GM18907 (cell line): ENCODE measurements at regions not wholly inside any gene's neighbourhood (a gene's known extent, or its start where the extent isn't known, plus 50 kb on each side); places are given as distances from the start of the nearest gene placed in this dataset.

Experiments
- ATAC-seq: cut with Tn5 transposase; IDR thresholded peaks from one replicate; pipeline ENCODE4 v1.9.1; 2021; ENCODE audit warnings: mild to moderate bottlenecking, moderate library complexity; ENCODE audit not compliant: unreplicated experiment

DNA sequence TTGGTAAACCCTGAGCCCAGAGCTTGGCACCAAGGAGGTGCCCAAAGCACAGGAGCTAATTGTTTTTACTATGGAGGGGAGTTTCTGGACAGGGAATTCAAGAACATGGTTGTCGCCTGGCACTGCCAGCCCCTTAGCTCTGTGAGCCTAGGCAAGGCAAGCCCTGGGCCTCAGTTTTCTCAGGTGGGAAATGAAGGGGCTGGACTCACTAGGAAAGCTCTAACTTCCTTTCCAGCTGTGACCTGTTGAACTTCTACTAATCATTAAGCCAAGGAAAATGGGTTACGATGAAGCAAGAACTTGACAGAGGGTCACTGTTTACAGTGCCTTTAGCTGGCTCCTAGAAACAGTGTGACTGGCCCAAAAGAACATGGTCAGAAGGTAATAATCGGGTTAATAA, 277.2 kb downstream of the SHQ1 start:
- no peak for ATAC-seq

DNA sequence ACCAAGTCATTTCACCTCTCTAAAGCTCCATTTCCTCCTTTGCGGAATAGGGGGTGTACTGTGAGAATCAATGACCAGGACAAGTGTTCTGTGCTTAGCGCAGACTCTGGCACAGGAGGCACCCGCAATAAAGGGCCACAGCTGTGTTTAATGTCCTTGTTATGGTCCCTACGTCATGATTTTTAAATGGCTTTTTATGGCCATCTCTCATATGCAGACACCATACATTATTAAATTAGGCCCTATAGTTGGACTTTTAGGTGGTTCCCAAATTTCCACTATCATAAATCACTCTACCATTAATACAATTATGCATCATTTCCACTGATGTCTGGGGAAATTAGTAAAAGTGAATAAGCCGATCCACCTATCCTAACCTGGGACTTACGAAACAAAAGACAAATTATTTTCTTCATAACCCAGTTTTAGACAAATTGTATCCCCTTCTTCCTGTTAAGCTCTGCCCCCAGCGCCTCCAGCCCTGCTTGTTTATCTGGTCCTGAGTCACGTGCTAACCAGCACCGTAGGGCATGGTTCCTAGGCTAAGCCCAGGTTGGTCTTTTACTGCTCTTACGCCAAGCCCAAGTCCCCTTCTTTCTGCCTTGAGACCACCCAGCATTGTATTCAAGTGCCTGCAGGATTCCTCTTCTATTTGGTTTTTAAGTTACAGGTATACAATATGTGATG, 278.3 kb downstream of the SHQ1 start:
- no peak for ATAC-seq

DNA sequence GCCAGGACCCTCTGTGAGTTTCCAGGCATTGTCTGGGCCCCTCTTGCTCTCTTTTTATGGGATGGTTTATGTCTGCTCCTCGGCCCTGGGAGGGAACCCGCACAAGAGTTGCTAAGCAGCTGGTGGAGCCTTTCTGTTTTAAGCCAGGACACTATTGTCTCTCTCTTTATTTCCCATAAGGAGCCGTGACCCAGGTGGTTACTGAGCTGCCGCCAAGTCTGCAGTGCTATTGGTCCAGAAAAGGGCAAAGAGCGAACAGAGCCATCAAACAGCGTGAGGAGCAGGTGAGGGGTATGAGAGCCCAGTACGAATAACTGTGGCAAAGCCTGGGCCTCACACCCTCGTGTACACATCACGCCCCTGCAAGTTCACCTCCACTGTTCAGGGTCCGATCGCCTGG, 280.2 kb downstream of the SHQ1 start:
- ATAC-seq: no peak

DNA sequence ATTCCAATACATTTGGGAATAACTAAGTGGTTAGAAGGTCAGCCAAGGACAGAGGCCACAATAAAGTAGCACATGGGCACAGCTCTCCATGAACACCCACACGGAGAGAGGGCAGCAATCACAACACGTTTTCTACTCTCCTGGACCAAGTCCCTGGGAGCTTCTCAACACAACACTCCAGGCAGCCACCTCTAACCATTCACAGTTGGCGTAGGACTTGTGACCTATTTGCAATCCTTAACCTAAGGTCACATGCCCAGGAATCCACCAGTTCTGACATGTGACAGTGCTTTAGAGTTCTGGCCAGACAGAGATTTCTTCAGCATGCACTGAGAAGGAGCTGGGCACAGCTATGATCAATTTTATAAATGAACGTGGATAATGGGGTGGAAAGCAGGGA, 280.8 kb downstream of the SHQ1 start:
- no peak for ATAC-seq

DNA sequence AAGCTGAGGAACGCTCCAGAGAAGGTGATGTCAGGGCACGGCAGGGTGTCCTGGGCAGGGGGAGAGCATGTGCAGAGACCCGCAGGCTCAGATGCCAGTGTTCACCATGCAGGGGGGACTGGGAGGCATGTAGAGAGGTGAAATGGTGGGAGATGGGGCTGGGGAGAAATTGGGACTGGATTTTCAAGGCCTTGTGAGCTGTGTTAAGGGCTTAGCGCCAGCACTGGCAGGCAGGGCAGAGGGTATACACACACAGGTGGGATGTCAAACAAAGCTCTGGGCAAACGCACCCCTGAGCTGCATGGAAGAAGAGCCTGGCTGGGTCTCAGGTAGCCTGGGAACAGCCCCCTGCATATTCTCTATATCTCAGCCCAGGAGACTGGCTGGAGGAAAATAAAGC, 282.7 kb downstream of the SHQ1 start:
- ATAC-seq: no peak

DNA sequence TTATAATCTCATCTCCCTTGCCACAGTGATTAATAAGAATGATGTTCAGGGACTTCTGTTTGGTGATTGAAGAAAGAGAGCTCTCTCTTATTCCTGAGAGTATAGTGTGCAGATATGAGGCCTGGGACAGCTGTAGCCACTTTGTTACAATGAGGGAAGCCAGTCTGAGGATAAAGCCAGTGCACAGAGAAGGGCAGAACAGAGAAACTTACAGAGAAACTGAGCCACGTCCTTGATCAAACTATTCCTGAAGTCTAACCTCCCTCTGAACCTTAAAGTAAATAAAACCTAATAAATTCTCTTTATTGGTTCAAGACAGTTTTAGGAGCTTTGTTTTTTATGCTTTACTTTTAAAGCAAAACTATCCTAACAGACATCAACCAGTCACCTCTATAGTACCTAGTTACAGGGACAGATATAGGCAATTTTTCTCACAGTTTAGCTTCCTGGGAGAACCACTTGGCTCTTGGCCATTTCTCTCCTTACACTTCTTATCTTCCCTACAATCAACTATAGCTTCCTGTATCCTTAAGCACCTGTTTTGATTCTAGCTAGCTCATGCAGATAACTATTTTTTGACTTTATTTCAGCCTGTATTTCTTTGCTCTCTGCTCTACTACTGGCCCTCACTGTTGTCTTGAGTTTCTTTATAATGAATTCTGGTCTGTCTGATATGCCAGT, 284.4 kb downstream of the SHQ1 start:
- ATAC-seq: no peak

DNA sequence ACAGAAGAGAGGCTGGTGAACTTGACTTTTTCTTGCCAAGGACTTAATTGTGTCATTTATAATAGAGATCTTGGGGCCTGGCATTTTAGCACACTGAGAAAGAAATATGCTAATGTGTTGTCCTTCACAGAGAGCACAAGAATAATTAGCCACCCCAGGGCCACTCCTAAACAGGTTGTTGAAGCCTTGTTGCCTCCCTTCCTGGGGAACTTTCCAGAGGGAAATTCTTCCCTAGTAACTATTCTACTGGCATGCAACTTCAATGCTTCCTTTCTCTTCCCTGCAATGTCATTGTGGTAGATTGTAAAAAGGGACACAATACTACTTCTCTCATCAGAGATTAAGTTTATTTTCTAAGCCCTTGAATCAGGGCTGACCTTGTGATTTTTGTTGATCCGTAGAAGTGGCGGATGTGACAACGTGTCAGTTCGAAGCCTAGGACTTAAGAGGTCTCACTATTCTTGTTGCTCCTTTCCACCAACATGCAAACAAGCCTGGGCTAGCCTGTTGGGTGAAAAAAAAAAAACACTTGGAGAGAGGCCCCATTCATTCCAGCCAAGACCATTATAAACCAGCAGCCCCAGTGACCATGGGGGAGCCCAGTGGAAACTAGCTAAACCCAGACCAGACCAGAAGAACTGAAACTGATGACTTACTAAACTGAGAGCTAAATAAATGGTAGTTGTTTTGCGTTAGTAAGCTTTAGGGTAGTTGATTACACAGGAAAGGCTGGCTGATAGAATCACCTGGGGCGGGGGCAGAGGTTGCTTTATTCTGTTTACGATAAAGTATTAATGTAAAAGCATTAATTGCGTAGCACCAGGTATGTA, 287.2 kb downstream of the SHQ1 start:
- ATAC-seq: no peak

DNA sequence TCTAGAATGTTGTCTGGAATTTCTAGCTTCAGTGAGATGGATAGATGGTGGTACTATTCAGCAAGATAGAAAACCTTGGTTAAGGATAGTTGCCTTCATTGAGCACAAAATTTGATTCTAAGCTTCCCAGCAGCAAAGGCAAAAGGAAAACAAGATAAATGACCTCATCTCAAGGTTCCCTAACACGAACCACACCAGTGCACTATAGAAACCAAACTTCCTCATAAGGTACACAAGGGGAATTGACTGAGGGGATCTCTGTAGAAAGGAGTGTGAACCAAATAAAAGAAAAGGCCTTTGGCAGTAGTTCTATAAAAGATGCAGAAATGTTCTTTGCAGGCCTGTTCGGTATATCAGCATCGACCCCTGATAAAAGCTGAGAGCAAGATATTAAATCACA, 288.9 kb downstream of the SHQ1 start:
- no peak for ATAC-seq

DNA sequence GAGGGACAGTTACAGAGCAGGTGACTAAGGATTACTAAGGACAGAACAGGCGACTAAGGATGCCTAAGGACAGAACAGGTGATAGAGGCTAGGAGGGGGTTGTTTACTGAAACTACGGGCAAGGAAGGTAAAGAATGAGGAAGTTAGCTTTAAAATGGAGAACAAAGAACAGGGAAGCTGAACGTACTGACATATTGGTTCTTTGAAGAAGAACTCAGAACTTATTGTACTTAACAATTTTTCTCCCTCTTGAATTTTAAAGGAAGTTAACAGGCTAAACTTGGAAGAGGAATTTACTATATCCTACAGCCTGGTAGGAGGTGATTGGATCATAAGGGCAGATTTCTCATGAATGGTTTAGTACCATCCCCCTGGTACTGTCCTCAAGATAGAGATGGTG, 290.2 kb downstream of the SHQ1 start:
- no peak for ATAC-seq

DNA sequence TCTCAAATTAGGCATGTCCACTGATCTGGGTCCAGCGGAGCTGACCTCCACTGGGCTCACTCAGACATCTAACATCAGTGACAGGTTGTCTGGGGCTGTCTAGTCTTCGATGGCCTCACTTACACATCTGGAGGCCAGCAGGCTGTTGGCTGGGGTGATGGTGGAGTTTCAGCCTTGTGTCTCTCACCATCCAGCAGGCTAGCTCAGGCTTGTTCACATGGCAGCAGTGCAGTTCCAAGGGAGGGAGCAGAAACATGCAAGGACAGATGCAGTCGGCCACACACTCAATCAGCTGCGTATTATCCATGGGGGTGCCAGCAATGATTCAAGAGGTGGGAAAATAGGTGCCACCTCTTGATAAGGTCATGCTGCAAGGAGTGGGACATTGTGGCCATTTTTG, 292.5 kb downstream of the SHQ1 start:
- ATAC-seq: no peak

DNA sequence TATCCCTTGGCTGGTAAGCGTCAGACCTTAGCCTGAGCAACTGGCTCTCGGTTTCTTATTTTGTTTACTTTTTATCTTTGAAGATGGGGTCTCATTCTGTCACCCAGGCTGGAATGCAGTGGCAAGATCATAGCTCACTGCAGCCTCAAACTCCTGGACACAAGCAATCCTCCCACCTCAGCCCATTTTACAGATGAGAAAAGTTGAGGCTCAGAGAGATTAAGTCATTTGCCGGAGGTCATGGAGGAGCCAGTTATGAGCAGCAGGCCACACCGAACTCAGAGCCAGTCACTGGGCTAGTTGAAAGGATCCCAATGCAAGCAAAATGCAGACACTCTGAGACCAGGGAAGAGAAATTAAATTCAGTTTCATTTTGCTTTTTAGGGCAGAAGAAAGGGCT, 293.6 kb downstream of the SHQ1 start:
- ATAC-seq: no peak

DNA sequence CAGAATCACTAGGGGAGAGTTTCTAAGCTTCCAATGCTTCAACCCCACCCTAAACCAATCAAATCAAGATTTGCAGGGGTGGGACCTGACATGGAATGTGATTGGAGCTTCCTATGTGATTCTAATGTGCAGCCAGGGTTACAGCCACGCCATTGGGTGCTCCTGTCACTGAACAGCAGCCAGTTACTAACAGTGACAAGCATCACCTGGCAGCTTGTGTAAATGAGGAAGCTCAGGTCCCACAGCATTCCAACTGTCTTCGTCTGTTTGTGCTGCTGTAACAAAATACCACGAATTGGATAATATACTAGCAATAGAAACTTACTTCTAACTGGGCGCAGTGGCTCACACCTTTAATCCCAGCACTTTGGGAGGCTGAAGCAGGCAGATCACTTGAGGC, 294.9 kb downstream of the SHQ1 start:
- no peak for ATAC-seq

DNA sequence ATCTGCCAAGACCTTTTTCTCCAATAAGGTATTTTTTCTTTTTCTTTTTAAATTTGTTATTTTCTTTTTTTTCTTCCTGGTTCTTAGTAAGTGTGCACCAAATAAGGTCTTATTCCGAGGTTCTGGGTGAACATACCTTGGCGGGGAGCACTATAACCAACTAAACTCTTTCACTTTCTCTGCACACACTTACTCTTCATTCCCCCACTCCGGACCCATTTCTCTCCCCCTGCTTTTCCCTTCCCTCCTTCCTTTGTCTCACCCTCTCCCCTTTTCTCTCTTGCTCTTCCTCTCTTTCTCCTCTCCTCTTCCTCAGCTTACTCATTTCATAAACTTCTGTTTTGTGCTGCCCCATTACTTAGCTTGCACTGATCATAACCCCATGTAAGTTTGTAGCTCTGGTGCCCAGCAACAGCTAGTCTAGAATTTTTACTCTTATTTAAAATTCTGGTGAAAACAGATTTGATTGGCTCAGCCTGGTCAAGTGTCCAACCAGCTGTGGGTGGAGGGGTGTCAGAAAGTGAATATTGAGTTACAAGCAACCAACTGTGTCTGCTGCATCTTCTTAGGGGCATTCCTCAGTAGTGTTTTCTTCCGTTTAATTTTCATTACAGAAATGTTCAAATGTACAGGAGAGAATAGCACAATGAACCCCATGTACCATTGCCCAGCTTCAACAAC, 297.5 kb downstream of the SHQ1 start:
- ATAC-seq: no peak

DNA sequence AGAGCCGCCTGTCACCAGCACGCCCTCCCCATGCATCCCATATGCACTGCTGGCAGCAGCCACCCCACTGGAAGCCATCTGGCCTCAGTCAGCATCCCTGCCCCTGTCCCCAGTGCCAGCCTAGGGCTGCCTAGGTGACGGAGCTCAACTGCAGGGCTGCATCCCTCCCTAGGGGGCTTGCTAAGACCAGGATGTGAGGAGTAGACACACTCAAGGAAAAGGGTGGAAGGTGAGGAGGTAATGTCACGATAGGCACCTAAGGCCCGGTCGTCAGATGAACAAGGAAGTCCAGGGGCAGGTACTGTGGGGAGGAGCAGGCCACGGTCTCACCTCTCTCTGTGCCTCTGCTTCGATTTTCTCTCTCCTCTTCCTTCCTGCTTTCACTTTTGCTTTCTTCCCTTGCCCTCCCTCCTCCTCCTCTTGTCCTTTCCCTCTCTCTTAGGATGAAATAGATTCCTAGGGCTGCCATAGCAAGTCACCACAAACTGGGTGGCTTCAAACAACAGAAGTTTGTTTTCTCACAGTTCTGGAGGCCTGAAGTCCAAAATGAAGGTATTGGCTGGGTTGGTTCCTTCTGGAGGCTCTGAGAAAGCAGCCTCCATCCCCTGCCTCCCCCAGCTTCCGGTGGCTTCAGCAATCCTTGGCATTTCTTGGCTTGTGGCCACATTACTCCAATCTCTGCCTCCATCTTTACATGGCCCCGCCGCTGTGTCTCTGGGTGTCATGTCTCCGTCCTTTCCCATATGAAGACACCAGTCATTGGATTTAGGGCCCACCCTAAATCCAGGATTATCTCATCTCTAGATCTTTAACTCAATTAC, 298.3 kb downstream of the SHQ1 start:
- no peak for ATAC-seq

DNA sequence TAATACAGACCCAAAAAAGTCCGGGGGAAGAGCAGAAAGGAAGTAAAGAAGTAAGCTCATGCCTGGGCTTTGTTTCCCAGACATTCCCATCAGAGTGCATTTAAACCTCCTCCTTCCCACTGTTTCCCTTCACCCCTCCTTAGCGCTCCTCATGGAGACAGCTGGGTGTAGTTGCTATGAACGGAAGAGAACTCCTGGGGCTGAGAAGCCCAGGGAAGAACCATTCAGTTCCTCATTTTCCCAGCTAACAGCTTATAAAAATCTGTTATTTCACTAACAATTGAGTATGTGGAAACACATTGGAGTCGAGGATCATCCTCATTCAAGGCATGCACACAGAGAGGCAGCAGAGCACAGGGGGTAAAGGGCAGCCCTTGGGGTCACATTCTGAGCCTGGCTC, 299.3 kb downstream of the SHQ1 start:
- no peak for ATAC-seq

DNA sequence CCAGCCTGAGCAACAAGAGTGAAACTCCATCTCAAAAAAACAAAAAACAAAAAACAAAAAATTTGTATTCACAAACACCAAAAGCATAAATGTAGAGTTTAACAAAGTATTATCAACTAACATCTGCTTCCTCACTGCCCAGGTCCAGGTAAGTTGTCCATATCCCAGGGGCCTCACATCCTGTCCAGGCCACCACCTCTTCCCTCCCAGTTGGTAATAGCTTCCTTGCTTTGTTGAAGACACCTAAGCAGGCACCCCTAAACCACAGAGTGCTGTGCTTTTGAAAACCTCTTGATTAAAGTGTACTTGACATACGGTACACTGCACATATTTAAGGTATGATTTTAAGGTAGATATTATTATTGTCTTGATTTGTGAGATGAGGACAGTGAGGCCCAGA, 299.8 kb downstream of the SHQ1 start:
- no peak for ATAC-seq

DNA sequence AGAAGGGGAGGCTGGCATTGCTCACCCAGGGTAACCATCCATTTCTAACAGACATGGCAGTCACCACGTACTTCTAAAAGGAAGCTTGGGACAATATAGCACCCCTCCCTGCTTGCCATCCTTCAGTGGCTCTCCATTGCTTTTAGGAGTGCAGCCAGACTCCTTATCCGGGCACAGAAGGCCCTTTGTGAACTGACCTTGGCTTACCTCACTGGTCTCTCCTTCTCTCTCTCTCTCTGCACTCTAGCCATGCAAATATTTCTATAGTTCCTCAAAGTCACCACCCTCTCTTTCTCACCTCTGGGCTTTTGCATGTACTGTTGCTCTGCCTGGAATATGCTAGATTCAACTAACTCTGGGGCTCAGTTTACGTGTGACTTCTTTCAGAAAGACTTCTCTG, 301.1 kb downstream of the SHQ1 start:
- ATAC-seq: no peak

DNA sequence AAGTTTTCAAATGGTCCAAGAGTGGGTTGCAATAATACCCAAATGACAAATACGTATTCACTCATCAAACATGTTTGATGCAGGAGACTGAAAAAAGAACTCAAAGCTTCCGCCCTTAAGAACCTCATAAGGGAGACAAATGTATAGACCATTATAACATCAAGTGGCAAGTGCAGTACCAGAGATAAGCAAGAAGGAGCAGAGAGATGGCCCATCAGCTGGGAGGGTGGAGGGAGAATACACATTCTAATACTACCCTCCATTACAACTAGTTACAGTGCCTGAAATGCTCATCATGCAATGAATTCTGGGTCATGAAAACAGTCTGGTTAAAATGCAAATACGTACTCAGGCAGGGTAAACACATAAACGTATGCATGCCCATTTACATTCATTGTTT, 304.0 kb downstream of the SHQ1 start:
- no peak for ATAC-seq

DNA sequence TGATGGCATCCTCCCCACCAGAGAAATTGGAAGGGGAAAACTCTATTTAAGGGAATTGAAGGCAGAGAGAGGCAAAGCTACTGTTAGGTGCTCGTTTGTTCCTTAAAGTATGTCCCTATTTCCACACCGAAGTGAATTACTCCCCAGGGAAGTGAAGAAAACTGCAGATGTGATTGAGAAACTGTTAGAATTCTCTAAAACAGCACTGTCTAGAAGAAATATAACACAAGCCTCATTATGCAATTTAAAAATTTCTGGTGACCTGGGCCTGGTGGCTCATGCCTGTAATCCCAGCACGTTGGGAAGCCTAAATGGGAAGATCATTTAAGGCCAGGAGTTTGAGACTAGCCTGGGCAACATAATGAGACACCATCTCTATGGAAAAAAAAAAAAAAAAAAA, 305.0 kb downstream of the SHQ1 start:
- ATAC-seq: no peak

DNA sequence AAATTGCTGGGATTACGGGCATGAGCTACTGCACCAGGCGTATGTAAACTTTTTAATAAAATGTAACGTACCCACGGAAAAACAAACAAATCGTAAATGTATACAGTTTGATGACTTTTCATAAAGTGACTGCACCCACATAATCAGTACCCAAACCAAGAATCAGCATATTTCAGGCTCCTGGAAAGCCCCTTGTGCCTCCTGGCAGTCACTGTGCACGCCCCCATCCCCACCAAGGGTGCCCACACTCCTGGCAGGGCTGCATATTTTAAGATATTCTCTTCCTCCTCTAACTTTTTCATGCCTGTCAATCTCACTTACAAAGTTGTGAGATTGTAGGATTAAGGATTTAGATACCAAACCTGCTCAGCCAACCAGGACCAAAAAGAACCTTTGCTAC, 305.5 kb downstream of the SHQ1 start:
- no peak for ATAC-seq

DNA sequence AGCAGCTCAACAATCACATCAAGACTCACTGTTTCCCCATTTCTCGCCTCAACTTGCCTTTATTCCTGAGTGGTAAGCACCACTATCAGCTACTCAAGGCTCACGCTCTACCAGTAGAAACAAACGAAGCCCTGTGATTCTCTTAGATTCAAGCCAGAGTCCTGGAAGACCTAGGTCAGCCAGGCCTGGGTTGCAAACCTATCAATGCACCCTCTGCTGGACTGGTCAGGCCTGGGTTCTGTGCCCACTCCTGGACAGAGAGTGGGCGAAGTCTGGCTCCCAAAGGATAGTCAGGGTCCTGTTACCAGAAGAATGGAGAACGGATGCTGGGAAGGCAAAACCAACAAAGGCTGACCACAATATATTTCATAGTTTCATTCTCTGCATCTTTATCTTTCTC, 308.4 kb downstream of the SHQ1 start:
- ATAC-seq: no peak
